ENCODE measurements at regions not wholly inside any gene's neighbourhood (a gene's known extent, or its start where the extent isn't known, plus 50 kb on each side); places are given as distances from the start of the nearest gene placed in this dataset.

DNA sequence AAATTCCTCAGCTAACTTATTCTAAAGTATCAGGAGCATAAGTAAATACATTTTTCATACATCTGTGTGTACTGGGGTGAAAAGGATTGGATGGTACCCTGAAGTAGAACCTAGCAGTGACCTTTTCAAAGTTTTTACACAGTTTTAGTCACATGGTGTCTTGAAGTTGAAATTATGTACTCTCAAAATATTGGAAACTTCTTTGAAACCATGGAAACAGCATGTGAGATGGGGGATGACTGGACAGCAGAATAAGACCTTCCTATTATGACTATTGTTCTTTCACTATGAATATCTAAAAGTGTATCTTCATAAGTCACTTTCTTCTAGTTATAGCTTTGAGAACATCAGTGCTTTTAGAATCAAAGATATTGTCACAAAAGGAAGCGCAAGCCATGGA, 301.5 kb upstream of the ELAVL2 start:
- Histone ChIP-seq H3K4me2 (ENCODE audit: low read length) (no peak overlapping the region), H3K9ac (ENCODE audit: low read length) (no peak overlapping the region), H3K27ac (ENCODE audit: low read length) (no peak overlapping the region), H4K20me1 (ENCODE audit: insufficient read depth) (no peaks in the 10 kb centered on the region), H3K4me3 (ENCODE audit: low read length) (no peak overlapping the region), H3K36me3 (ENCODE audit: insufficient read depth, low read length) (no peaks in the 10 kb centered on the region), H3F3A (ENCODE audit: insufficient read depth, low read length, poor library complexity, severe bottlenecking) (no peaks in the 10 kb centered on the region), H3K79me2 (replicated peaks; ENCODE audit: insufficient read depth, low read length) (no peaks in the 10 kb centered on the region), H2AFZ (ENCODE audit: low read depth, low read length) (no peak overlapping the region), H3K9me3 (ENCODE audit: low read length) (no peaks in the 10 kb centered on the region), H3K27me3 (ENCODE audit: insufficient read depth, low read depth, low read length) (no peaks in the 10 kb centered on the region), H3K9me2 (ENCODE audit: insufficient read depth, low read length) (no peaks in the 10 kb centered on the region)
- TF ChIP-seq SMC3 (conservative IDR thresholded peaks at IDR 0.05; ENCODE audit: poor library complexity) (no peak), POLR2AphosphoS5 (IDR thresholded peaks at IDR 0.05) (no peak), TAF1 (IDR thresholded peaks at IDR 0.05; ENCODE audit: low read depth) (no peak), EZH2 (IDR thresholded peaks at IDR 0.05; ENCODE audit: borderline replicate concordance, insufficient read depth, low read length, poor library complexity, severe bottlenecking) (no peak), MXI1 (conservative IDR thresholded peaks at IDR 0.05; ENCODE audit: poor library complexity, severe bottlenecking) (no peak), RAD21 (conservative IDR thresholded peaks at IDR 0.05) (no peak), EP300 (conservative IDR thresholded peaks at IDR 0.05; ENCODE audit: poor library complexity, severe bottlenecking) (no peak)
- TF ChIP-seq, protein P1, sequence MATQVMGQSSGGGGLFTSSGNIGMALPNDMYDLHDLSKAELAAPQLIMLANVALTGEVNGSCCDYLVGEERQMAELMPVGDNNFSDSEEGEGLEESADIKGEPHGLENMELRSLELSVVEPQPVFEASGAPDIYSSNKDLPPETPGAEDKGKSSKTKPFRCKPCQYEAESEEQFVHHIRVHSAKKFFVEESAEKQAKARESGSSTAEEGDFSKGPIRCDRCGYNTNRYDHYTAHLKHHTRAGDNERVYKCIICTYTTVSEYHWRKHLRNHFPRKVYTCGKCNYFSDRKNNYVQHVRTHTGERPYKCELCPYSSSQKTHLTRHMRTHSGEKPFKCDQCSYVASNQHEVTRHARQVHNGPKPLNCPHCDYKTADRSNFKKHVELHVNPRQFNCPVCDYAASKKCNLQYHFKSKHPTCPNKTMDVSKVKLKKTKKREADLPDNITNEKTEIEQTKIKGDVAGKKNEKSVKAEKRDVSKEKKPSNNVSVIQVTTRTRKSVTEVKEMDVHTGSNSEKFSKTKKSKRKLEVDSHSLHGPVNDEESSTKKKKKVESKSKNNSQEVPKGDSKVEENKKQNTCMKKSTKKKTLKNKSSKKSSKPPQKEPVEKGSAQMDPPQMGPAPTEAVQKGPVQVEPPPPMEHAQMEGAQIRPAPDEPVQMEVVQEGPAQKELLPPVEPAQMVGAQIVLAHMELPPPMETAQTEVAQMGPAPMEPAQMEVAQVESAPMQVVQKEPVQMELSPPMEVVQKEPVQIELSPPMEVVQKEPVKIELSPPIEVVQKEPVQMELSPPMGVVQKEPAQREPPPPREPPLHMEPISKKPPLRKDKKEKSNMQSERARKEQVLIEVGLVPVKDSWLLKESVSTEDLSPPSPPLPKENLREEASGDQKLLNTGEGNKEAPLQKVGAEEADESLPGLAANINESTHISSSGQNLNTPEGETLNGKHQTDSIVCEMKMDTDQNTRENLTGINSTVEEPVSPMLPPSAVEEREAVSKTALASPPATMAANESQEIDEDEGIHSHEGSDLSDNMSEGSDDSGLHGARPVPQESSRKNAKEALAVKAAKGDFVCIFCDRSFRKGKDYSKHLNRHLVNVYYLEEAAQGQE (IDR thresholded peaks at IDR 0.05; ENCODE audit: borderline replicate concordance), result no peak
- TF ChIP-seq, protein P2, sequence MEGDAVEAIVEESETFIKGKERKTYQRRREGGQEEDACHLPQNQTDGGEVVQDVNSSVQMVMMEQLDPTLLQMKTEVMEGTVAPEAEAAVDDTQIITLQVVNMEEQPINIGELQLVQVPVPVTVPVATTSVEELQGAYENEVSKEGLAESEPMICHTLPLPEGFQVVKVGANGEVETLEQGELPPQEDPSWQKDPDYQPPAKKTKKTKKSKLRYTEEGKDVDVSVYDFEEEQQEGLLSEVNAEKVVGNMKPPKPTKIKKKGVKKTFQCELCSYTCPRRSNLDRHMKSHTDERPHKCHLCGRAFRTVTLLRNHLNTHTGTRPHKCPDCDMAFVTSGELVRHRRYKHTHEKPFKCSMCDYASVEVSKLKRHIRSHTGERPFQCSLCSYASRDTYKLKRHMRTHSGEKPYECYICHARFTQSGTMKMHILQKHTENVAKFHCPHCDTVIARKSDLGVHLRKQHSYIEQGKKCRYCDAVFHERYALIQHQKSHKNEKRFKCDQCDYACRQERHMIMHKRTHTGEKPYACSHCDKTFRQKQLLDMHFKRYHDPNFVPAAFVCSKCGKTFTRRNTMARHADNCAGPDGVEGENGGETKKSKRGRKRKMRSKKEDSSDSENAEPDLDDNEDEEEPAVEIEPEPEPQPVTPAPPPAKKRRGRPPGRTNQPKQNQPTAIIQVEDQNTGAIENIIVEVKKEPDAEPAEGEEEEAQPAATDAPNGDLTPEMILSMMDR (IDR thresholded peaks at IDR 0.05; ENCODE audit: poor library complexity, severe bottlenecking), result no peak

DNA sequence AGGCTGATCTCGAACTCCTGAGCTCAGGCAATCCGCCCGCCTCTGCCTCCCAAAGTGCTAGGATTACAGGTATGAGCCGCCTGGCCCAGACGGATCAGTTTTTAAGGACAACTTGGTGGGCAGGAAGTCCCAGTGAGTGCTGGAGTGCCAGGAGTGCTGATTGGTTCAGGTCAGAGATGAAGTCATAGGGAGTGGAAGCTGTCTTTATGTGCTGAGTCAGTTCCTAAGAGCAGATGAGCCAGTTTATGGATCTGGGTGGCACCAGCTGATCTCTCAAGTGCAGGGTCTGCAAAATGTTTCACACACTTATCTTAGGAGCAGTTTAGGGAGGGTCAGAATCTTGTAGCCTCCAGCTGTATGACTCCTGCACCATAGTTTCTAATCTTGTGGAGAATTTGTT, 292.1 kb upstream of the ELAVL2 start:
- Histone ChIP-seq H2AFZ (ENCODE audit: low read depth, low read length) (no peak overlapping the region), H4K20me1 (ENCODE audit: insufficient read depth) (no peaks in the 10 kb centered on the region)
- TF ChIP-seq MXI1 (conservative IDR thresholded peaks at IDR 0.05; ENCODE audit: poor library complexity, severe bottlenecking) (no peak), TAF1 (IDR thresholded peaks at IDR 0.05; ENCODE audit: low read depth) (no peak), EZH2 (IDR thresholded peaks at IDR 0.05; ENCODE audit: borderline replicate concordance, insufficient read depth, low read length, poor library complexity, severe bottlenecking) (no peak), POLR2AphosphoS5 (IDR thresholded peaks at IDR 0.05) (no peak), SMC3 (conservative IDR thresholded peaks at IDR 0.05; ENCODE audit: poor library complexity) (no peak), RAD21 (conservative IDR thresholded peaks at IDR 0.05) (no peak), EP300 (conservative IDR thresholded peaks at IDR 0.05; ENCODE audit: poor library complexity, severe bottlenecking) (no peak)
- TF ChIP-seq, protein P1 (IDR thresholded peaks at IDR 0.05; ENCODE audit: borderline replicate concordance), result no peak
- TF ChIP-seq, protein P2 (IDR thresholded peaks at IDR 0.05; ENCODE audit: poor library complexity, severe bottlenecking), result no peak

More for the DNA sequence above, 292.1 kb upstream of the ELAVL2 start:
- no peak overlapping the region for H3K9ac ChIP-seq (ENCODE audit: low read length)
- no peaks in the 10 kb centered on the region for H3F3A ChIP-seq (ENCODE audit: insufficient read depth, low read length, poor library complexity, severe bottlenecking)
- H3K9me2 ChIP-seq (ENCODE audit: insufficient read depth, low read length), result no peaks in the 10 kb centered on the region
- no peaks in the 10 kb centered on the region for H3K36me3 ChIP-seq (ENCODE audit: insufficient read depth, low read length)
- H3K27ac ChIP-seq (ENCODE audit: low read length), result no peak overlapping the region
- H3K4me3 ChIP-seq (ENCODE audit: low read length), result no peak overlapping the region
- no peaks in the 10 kb centered on the region for H3K79me2 ChIP-seq (replicated peaks; ENCODE audit: insufficient read depth, low read length)
- H3K4me2 ChIP-seq (ENCODE audit: low read length), result no peak overlapping the region
- H3K27me3 ChIP-seq (ENCODE audit: insufficient read depth, low read depth, low read length), result no peaks in the 10 kb centered on the region
- no peaks in the 10 kb centered on the region for H3K9me3 ChIP-seq (ENCODE audit: low read length)
